ENCODE measurements at regions not wholly inside any gene's neighbourhood (a gene's known extent, or its start where the extent isn't known, plus 50 kb on each side); places are given as distances from the start of the nearest gene placed in this dataset.

DNA sequence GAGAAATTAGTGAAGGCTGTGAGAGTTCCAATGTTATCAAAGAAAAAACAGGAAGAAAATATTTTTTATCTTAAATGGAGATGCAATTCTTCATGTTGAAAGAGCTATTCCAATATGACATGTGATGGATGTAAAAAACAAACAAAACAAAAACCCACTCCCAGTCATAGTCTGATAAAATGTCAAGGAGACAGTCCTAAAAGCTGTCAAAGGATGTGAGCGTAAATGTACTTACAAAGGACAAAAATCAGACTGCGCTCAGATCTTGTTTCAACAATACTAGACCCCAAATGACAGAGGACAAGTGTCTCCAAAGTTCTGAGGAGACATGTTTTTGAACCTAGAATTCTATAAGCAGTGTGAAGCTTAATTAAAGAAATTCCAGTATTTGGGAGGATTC lies 265.8 kb downstream of the PLPP3 start:
- no peak for DNase-seq (ENCODE audit: low read depth)

DNA sequence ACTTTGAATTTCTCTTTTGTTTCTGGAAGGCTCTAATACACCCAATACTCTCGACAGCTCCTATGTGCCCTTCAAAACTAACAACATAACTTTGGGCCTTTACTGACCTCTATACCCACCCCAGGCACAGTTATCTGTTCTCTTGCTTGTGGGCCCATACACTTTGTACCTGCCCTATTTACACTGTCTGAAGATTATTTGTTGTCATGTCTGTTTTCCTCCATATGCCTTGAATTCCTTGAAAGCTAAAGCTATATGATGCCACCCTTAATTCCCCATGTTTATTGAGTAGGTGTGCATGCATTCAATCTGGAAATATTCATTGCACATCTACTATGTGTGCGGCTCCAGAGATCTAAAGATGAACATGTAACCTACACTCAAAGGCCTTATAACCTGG lies 267.6 kb downstream of the PLPP3 start:
- no peak for DNase-seq (ENCODE audit: low read depth)

DNA sequence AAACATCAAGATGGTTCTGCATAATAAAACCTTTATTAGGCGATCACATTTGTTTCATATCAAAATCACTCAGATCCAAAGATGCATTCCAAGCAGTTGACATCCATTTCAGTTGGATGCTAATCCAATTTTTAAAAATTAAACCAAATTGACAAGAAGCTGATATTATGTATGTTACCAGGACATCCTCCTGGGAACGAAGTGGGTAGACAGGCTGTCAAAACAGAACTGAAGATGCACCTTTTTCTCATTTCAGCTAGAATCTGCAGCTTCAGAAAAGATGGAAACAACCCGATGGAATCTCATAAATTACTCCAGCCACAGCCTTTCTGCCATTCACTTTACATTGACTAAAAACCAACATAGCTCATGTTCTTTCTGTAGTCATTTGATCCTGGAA lies 268.4 kb downstream of the PLPP3 start:
- DNase-seq (ENCODE audit: low read depth): no peak

DNA sequence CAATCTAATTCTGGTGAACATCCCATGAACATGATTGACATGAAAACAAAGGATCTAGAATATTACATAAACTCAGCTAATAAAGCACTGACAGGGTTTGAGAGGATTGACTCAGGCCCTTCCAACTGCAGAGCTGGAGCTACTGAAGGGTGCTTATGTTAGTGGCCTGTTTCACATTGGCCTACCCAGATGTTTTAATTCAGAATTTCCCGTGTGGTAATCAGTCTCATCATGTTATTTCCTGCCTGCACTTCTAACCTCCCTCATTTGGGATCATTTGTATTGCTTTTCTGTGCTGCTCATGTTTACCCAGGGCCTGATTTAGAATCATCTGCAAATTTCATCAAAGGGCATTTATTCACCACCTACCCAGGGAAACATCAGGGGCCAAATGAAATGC lies 270.3 kb downstream of the PLPP3 start:
- DNase-seq (ENCODE audit: low read depth): no peak

DNA sequence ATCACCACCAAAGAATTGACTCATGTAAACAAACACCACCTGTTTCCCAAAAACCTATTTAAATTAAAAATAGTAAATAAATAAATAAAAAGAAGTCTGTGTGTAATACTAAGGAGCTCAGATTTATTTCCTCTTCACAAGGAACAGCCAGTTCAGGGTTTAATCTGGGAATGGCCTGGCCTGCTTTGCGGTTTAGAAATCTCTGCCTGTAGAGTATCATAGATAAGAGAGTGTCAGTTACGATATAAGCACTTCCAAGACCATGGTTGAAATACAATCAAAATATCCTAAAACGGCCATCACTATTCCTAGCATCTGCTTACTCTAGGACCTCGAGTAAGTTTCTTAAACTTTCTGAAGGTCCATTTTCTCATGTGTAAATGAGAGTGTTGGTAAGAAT lies 274.4 kb downstream of the PLPP3 start:
- no peak for DNase-seq (ENCODE audit: low read depth)

DNA sequence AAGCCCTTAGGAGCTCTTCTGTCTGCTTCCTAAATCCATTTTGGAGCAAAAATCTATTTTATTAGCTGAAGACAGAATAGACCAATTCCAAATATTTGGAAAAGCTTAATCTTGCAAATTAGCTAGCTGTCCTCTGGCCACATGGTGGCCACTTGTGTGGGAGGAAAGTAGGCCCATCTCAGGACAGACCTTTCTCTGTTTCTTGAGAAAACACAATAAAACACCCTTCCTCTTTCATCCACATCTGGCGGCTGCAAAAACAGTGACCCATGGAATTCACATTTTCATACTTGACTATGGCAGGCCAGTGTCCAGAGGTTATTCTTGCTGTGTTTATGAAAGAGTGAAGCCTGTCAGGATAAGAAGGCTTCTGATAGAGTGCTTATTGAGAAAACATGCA lies 275.6 kb downstream of the PLPP3 start:
- DNase-seq (ENCODE audit: low read depth): no peak

DNA sequence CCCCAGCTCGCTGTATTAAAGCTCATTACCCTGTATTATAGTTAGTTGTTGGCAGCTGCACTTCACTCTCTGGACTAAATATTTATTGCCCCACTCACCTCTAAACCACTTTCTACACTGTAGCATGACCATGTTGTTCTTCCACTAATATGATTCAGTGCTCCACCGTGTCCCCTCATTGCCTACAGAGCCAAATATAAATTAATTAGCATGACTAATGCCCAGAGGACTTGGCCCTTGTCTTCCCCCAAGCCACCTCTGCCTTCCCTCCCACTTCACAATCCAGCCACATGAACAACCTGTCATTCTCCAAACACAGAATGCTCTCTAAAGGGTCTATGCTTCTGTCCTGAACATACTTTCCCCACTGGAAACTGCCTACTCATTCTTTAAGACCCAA lies 276.5 kb downstream of the PLPP3 start:
- DNase-seq (ENCODE audit: low read depth): no peak

GRCh38 chr1:56301791-56302190 lies 277.6 kb downstream of the PLPP3 start:
- no peak for DNase-seq (ENCODE audit: low read depth)

- DNase-seq (ENCODE audit: low read depth): no peak
These were observed 278.5 kb downstream of the PLPP3 start for GRCh38 chr1:56300836-56301235.

- no peak for DNase-seq (ENCODE audit: low read depth)
These were observed 280.5 kb downstream of the PLPP3 start for GRCh38 chr1:56298866-56299265.

GRCh38 chr1:56297904-56298303 lies 281.5 kb downstream of the PLPP3 start:
- no peak for DNase-seq (ENCODE audit: low read depth)

GRCh38 chr1:56297208-56297607 lies 282.2 kb downstream of the PLPP3 start:
- no peak for DNase-seq (ENCODE audit: low read depth)

GRCh38 chr1:56295949-56296929 lies 283.1 kb downstream of the PLPP3 start:
- DNase-seq (ENCODE audit: low read depth): no peak

DNA sequence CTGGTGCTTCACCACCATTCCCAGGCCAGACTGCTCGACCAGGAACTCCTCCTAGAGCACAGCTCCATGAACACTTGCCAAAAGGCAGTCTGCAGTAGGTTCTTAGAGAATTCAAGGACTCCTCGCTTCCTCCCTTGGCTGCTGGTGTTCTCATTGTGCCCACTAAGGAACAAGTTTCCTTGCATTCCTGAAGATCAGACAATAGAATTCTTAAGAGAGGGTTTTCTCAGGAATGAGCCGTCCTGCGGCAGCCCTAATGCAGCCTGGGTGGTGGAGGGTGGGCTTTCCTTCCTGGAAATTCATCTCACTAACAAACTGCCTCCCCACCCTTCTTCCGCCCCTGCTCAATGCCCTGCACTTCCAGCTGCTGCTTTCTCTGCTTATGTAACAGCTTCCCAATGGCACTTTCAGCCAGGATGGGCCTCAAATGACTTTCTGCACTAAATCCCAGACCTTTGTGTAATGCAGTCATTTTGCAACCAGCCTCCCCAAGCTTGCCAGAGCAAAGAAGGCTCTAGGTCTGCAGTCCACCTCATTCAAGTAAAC lies 287.9 kb downstream of the PLPP3 start:
- no peak for DNase-seq (ENCODE audit: low read depth)

GRCh38 chr1:56289260-56289659 lies 290.1 kb downstream of the PLPP3 start:
- no peak for DNase-seq (ENCODE audit: low read depth)

DNA sequence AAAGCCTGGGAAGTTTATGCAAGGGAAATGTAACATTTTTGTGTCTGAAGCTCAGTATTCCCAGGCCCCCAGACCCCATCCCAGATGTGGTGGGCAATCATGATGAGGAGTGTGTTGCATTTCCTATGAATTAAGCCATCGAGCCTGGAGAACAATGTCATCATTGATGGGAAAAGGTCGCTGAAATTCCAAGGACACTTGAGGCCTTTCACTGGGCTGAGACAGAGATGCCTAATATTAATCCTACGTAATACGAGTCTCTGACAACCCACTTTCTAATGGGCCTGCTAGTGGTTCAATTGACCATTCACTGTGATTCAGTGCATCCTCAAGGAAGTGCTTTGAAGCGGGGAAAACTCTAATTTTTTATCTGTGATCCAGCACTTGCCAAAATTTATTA lies 291.6 kb downstream of the PLPP3 start:
- DNase-seq (ENCODE audit: low read depth): no peak

DNA sequence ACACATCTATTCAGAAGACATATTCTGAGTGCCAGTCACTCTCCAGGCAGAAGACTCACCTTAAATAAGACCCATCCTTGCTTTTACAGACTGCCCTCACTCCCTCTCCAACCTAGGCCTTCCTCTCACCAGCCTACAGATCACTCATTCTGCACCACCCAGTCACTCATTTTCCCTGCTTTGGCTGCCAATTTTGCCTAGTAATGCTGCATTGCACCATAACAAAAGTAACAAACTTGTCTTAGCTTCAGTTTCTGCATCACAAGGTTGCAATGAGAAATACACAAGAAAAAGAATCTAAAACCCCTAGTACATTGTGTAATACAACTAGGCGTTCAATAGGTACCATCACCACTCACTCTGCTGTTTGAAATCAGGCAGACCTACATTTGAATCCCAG lies 292.4 kb downstream of the PLPP3 start:
- DNase-seq (ENCODE audit: low read depth): no peak

GRCh38 chr1:56286506-56286905 lies 292.9 kb downstream of the PLPP3 start:
- DNase-seq (ENCODE audit: low read depth): no peak

- no peak for DNase-seq (ENCODE audit: low read depth)
These were observed 293.6 kb downstream of the PLPP3 start for GRCh38 chr1:56285554-56286402.

DNA sequence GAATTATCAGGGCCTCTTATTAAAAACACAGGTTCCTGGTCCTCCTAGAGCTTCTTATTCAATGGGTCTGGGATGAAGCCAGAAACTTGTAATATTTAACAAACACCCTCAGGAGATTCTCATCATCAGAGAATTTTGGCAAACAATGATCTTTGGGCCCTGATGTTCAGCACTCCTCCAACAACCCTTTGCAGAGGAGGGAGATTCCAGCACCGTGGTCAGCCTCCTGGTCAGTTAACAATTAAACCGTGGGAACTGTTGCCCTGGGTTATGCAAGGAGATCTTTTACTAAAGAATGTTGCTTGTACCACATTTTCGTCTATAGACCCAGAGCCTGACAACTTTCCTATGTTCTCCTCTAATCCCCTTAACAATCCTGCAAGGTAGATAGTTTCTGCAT lies 294.4 kb downstream of the PLPP3 start:
- no peak for DNase-seq (ENCODE audit: low read depth)

DNA sequence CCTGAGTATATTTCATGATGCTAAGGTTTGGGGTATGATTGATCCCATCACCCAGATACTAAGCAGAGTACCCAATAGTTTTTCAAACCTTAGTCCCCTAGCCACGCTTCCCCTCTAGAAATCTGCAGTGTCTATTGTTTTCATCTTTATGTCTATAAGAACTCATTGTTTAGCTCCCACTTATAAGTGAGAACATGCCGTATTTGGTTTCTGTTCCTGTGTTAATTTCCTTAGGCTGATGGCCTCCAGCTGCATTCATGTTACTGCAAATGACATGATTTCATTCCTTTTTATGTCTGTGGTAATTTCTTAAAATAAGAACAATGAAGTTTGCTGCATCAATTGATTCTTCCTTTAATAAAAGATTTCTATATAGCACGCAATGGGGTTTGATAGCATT lies 301.3 kb downstream of the PLPP3 start:
- DNase-seq (ENCODE audit: low read depth): no peak

DNA sequence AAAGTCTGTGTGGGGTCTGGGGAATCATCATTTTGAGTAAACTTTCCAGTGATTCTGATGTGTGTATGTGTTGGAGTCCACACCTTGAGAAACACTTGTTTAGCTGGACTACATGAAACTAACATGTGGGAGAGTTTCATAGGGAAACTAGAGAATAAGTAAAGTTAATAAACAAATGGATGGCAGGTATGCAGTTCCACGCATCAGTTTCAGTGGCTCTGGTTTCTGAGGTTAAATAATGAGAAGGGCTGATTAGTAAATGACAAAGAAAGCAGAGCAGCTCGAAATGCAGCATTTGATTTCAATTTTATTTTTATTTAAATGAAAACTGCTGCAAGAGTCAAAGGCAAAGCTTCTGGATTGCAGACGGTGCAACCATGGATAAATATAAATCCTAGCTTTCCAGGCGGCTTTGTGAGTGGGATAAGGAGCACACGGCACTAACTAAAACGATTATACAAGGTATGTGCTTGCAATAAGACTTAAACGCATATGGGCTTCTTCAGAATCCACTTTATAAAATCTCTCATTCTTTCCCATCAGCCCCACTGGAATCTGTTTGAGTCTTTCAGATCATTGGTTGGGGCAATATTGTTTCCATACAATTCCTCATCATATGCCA lies 310.7 kb downstream of the PLPP3 start:
- DNase-seq (ENCODE audit: low read depth): no peak
